Esophagus squamous epithelium (tissue), 5 donors: ENCODE measurements at regions not wholly inside any gene's neighbourhood (a gene's known extent, or its start where the extent isn't known, plus 50 kb on each side); places are given as distances from the start of the nearest gene placed in this dataset.

Experiments
- DNase-seq: peaks from one replicate; lab custom pipeline; 2025; lab: John Stamatoyannopoulos, UW
- H3K27ac ChIP-seq, 4 donors: fragments of 200-600 bp; sonication (generic); one replicate each; pipeline ENCODE4 v1.5.1; 2016 to 2019; ENCODE audit warnings: mild to moderate bottlenecking in 1 of 4
- H3K27me3 ChIP-seq, 4 donors: fragments of 200-600 bp; sonication (generic); 1 replicate in 3 of 4; 2 replicates in 1 of 4; pipeline versions ENCODE4 v1.5.1 to v1.6.0; 2017 to 2021; ENCODE audit warnings: antibody characterized with exemption in 1 of 4
- H3K36me3 ChIP-seq, 3 donors: fragments of 200-600 bp; sonication (generic); one replicate each; pipeline ENCODE4 v1.5.1; 2016 to 2019
- H3K4me1 ChIP-seq, 3 donors: fragments of 200-600 bp; sonication (generic); one replicate each; pipeline ENCODE4 v1.5.1; 2017 to 2019
- H3K4me3 ChIP-seq, 4 donors: fragments of 200-600 bp; sonication (generic); 1 replicate in 3 of 4; 2 replicates in 1 of 4; pipeline ENCODE4 v1.5.1; 2016 to 2019; ENCODE audit warnings: mild to moderate bottlenecking in 2 of 4, moderate library complexity in 1 of 4
- H3K9me3 ChIP-seq, 3 donors: fragments of 200-600 bp; sonication (generic); one replicate each; pipeline ENCODE4 v1.5.1; 2016 to 2019
- CTCF ChIP-seq, 6 experiments: fragments of 450-650 bp in 4 of 6; fragments of 200-600 bp in 2 of 6; sonication (generic) in 2 of 6; IDR thresholded peaks; one replicate each; pipeline ENCODE4 v1.5.1; 2016 to 2019; ENCODE audit warnings: antibody characterized with exemption in 6 of 6, mild to moderate bottlenecking in 4 of 6, moderate library complexity in 4 of 6
- POLR2A ChIP-seq, 4 donors: fragments of 450-650 bp; IDR thresholded peaks; one replicate each; pipeline ENCODE4 v1.6.1; 2017; ENCODE audit warnings: antibody characterized with exemption in 4 of 4, mild to moderate bottlenecking in 4 of 4, moderate library complexity in 3 of 4
- WGBS, 2 donors: methylation state at CpG; one replicate each; pipeline ENCODE4 v1.1.5; 2018; 5-methylcytosine and 5-hydroxymethylcytosine counted together
- intact Hi-C: fragments of 100-400 bp; cut with DNase I; formaldehyde crosslinking; loops from one replicate; pipeline ENCODE4 v1.15.0; 2022
- donor health status: DM: yes; HTN: yes; CAD: no.

- intact Hi-C loops = no loop called here
- 0 to 44% methylated on average over 1 of the region's 1 CpG for WGBS, 2 donors
- Histone ChIP-seq H3K4me3 (no peak overlapping the region), H3K27ac (no peak overlapping the region), H3K9me3 (no peaks in the 10 kb centered on the region), H3K4me1 (no peaks in the 10 kb centered on the region), H3K27me3 (no peaks in the 10 kb centered on the region), H3K36me3 (no peaks in the 10 kb centered on the region)
- DNase-seq = no peak
- TF ChIP-seq POLR2A (IDR thresholded peaks at IDR 0.05) (no peak), CTCF (IDR thresholded peaks at IDR 0.05) (no peak)
Observed at GRCh38 chr19:27833031-27833430, 1379.9 kb downstream of the UQCRFS1 start.

- no peak overlapping the region for H3K27ac ChIP-seq
- WGBS, 2 donors = 57 to 67% methylated on average over 3 of the region's 3 CpGs
- intact Hi-C loops = no loop called here
- DNase-seq = no peak
- H3K27me3 ChIP-seq = no peaks in the 10 kb centered on the region
- no peak overlapping the region for H3K4me3 ChIP-seq
- no peaks in the 10 kb centered on the region for H3K4me1 ChIP-seq
- H3K9me3 ChIP-seq = no peaks in the 10 kb centered on the region
- TF ChIP-seq POLR2A (IDR thresholded peaks at IDR 0.05) (no peak), CTCF (IDR thresholded peaks at IDR 0.05) (no peak)
- H3K36me3 ChIP-seq = no peaks in the 10 kb centered on the region
Observed at GRCh38 chr19:27828829-27829228, 1384.1 kb downstream of the UQCRFS1 start.

GRCh38 chr19:27824108-27824507 is 1388.8 kb downstream of the UQCRFS1 start:
- TF ChIP-seq POLR2A (IDR thresholded peaks at IDR 0.05) = no peak
- TF ChIP-seq CTCF (IDR thresholded peaks at IDR 0.05) = no peak
- WGBS, 2 donors = 57 to 69% methylated on average over 3 of the region's 3 CpGs
- no peaks in the 10 kb centered on the region for H3K27me3 ChIP-seq
- H3K9me3 ChIP-seq = peaks cover 0 to 11% (median 0%) of the 10 kb centered on the region in 3 donors
- DNase-seq = no peak
- intact Hi-C loops = no loop called here
- H3K36me3 ChIP-seq = no peaks in the 10 kb centered on the region
- no peaks in the 10 kb centered on the region for H3K4me1 ChIP-seq
- no peak overlapping the region for H3K27ac ChIP-seq
- H3K4me3 ChIP-seq = no peak overlapping the region

DNA sequence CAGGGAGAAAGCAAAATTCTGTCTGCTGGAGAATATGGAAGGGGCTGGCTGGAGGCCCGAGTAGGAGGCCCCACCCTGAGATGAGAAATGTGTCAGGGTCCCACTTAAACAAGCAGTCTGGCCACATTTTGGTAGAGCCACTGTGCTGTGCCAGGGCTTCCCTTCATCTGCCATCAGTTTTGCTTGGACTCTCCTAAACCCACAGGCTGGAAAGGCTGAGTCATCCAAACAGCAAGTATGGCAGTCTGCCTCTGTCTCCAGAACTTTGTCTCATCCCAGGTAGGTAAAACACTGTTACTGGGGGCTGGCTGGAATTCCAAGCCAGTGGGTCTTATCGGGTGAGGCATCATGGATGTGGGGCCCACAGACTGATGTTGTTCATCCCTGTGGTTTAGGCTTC is 1390.6 kb downstream of the UQCRFS1 start:
- no peak overlapping the region for H3K27ac ChIP-seq
- no peaks in the 10 kb centered on the region for H3K4me1 ChIP-seq
- H3K9me3 ChIP-seq = peaks cover 0 to 11% (median 0%) of the 10 kb centered on the region in 3 donors
- H3K4me3 ChIP-seq = no peak overlapping the region
- 64% methylated on average over 1 of the region's 2 CpGs; no CpG with 5 or more reads in 1 of the 2 donors for WGBS, 2 donors
- H3K27me3 ChIP-seq = no peaks in the 10 kb centered on the region
- no peaks in the 10 kb centered on the region for H3K36me3 ChIP-seq
- TF ChIP-seq POLR2A (IDR thresholded peaks at IDR 0.05) (no peak), CTCF (IDR thresholded peaks at IDR 0.05) (no peak)
- intact Hi-C loops = no loop called here
- no peak for DNase-seq

- peaks cover 0 to 11% (median 0%) of the 10 kb centered on the region in 3 donors for H3K9me3 ChIP-seq
- H3K27me3 ChIP-seq = no peaks in the 10 kb centered on the region
- TF ChIP-seq CTCF (IDR thresholded peaks at IDR 0.05) = no peak
- TF ChIP-seq POLR2A (IDR thresholded peaks at IDR 0.05) = no peak
- no peak for DNase-seq
- H3K27ac ChIP-seq = no peak overlapping the region
- no peaks in the 10 kb centered on the region for H3K36me3 ChIP-seq
- no peak overlapping the region for H3K4me3 ChIP-seq
- H3K4me1 ChIP-seq = no peaks in the 10 kb centered on the region
- intact Hi-C loops = no loop called here
Observed at GRCh38 chr19:27821418-27822018, 1391.4 kb downstream of the UQCRFS1 start.
